GM18498 (cell line): ENCODE measurements at regions not wholly inside any gene's neighbourhood (a gene's known extent, or its start where the extent isn't known, plus 50 kb on each side); places are given as distances from the start of the nearest gene placed in this dataset.
A peak's percentile ranks its signal among the peaks of the same experiment; 100 is the strongest.
"Not testable (repeated sequence)": the region's sequence is repeated elsewhere in the genome, so short reads cannot be mapped to it uniquely, and the experiment has no call there.

Experiments used
- ATAC-seq: cut with Tn5 transposase; IDR thresholded peaks from one replicate; pipeline ENCODE4 v1.9.1; 2021; ENCODE audit warnings: mild to moderate bottlenecking, moderate library complexity; ENCODE audit not compliant: unreplicated experiment

DNA sequence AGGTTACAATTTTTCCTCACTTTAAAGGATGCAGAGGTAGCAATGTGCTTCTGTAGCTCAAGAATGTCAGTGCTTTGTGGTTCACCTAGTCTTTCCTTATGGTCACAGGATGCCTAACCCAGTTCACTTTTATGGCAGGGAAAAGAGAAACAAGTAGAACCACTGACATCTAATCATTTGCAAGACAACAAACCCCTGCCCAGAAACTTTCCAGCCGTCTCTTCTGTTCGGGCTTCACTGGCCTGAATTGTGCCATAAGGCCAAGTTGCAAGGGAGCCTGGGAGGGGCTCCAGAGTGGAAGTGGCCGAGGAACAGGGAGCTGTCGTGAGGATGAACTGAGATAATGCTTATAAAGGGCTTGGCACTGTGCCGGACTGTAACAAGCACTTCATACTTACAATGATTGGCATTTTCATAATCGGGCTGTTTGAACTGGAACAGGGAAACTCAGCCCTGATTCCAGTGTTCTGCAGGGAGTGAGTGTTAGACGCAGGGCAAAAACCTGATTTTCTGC is 212.6 kb downstream of the BCAS1 start:
- no peak for ATAC-seq

DNA sequence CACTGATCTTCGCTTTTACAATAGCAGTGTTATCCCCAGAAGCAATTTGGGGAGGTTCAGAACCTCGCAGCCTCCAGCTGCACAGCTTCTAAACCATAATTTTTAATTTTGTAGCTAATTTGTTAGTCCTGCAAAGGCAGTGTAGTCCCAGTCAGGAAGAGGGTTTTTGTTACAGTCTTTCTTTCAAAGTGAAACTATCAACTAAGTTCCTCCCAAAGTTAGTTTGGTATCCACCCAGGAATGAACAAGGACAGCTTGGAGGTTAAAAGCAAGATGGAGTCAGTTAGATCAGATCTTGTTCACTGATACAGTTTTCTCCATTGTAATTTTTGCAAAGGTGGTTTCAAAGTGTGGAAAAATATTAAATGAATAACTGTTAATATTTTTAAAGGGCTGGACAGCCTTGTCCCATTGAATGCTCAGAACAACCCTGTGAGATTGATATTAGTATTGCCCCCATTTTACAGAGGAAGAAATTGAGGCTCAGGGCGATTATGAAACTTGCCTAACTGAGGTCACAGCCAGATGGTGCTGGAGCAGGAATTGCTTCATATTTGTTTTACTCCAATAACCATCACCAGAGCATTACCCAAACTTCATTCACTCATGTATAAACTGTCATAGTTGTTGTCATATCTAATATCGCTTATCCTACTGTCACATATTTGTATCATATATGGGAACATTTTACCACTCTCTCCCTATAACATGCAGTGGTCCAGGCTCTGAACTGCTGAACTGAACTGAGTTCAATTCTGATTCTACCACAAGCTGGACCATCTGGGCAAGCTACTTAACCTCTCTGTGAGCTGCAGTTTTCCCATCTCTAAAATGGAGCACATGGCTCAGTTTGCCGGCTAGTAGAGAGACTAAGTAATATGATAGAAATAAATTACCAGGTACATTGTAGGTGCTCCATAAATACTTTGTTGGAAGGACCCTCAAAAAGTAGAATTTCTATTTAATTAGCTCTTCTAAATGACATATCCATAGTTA is 213.8 kb downstream of the BCAS1 start:
- ATAC-seq: no peak

DNA sequence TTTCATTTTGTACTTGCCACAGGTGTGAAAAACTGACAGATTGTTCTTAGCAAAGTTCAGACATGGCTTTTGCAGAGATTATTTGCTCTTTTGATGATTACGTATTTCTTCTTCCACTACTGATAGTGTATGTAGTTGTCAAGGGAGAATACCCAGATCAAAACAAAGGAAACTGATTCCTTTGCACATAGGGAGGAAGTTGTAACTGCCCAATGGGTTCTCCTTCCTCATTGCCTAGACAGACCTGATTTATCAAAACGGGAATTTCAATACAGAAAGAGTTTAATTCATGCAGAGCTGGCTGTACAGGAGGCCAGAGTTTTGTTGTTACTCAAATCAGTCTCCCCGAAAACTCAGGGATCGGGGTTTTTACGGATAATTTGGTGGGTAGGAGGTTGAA is 214.7 kb downstream of the BCAS1 start:
- no peak for ATAC-seq

DNA sequence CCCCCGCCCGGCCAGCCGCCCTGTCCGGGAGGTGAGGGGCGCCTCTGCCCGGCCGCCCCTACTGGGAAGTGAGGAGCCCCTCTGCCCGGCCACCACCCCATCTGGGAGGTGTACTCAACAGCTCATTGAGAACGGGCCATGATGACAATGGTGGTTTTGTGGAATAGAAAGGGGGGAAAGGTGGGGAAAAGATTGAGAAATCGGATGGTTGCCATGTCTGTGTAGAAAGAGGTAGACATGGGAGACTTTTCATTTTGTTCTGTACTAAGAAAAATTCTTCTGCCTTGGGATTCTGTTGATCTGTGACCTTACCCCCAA is 215.8 kb downstream of the BCAS1 start:
- ATAC-seq: not testable (repeated sequence)

DNA sequence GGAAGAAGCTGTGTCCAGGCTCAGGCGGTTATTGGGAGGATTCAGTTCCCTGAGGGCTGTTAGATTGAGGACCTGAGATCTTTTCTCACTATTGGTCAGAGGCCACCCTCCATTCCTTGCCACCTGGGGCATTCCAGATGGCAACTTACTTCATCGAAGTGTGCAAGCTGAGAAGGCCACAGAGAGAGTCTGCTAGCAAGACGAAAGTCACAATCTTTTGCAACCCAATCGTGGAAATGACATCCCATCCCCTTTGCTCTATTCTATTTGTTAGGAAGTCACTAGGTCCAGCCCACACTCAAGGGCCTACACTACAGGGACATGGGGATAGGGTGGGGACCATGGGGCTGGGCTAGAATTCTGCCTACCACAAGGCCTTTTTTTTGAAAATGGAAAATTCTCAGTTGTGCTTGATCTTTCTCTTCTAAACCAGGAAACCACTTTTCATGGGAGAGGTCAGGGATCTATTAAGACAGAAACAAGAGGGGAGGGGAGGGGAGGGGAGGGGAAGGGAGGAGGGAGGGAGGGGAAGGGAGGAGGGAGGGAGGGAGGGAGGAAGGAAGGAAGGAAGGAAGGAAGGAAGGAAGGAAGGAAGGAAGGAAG is 217.2 kb downstream of the BCAS1 start:
- ATAC-seq: no peak

DNA sequence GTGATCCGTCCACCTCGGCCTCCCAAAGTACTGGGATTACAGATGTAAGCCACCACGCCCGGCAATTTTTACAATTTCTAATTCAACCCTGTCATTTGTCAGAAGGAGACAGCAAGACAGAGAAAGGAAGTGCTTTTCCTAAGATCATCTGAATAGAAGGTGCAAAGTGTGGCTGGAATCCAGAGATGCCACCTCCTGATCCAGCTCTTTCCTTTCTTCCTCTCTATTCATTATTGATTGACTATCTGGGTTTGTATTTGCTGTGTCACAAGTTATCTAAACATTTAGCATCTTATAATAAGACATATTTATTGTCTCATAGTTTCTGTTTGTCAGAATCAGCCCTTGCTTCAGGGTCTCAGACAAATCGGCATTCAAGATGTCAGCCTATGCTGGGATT is 217.7 kb downstream of the BCAS1 start:
- ATAC-seq: no peak

DNA sequence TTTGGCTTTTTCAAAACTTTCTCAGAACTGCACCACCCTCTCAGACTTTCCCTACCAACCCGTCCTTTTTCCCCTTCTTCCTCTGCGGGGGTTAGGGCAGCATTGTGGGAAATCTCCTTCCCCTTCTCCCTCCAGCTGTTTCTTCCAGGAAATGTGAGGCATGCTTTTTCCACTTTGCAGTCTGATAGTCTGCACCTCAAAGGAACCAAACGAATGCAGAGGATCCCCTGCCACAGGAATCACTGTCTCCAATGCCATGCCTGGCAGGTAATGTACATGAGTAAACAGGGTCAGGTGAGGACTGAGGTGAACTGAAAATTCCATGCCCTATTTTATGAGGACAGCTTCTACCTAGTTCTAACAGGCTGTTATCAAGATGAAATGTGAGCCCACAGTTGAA is 218.4 kb downstream of the BCAS1 start:
- no peak for ATAC-seq

DNA sequence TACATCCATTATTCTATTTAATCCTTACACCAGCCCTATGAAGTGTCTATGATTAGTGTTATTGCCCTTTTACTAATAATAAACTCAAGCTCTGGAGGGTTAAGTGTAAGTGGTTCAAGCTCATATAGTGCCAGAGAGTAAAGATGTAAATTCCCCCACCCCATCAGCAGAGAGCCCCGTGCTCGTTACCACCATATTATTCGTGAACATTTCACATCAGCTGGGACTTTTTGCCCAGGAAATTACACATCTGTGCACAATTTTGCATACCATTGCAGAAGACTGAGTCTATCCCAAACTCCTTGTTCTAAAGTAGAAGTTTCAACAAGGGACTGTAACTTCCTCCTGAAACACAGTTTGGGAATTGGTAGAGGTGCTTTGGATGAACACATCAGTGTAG is 220.1 kb downstream of the BCAS1 start:
- no peak for ATAC-seq

DNA sequence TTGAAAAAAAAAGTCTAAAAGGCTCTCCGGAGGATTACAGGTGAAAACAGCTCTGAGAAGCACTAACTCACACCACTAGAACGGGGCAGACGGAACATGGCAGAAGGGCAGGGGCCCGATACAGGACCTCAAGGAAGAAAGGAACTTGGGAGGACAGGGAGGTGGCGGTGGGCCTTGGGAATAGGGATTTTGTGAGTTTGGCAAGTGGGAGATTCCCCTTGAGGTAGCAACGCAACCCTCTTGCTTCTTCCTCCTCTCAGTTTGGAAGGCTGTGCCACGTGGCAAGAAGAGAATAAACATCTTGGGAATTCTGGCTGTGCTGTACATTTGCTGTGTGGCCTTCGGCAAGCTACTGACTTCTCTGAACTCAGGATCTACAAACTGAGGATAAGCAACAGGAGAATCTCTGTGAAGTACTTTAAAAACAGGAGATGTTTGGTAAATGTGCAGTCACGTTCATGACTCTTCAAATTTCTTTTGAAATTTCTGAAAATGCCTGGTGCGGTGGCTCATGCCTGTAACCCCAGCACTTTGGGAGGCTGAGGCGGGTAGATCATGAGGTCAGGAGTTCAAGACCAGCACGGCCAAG is 220.8 kb downstream of the BCAS1 start:
- no peak for ATAC-seq

DNA sequence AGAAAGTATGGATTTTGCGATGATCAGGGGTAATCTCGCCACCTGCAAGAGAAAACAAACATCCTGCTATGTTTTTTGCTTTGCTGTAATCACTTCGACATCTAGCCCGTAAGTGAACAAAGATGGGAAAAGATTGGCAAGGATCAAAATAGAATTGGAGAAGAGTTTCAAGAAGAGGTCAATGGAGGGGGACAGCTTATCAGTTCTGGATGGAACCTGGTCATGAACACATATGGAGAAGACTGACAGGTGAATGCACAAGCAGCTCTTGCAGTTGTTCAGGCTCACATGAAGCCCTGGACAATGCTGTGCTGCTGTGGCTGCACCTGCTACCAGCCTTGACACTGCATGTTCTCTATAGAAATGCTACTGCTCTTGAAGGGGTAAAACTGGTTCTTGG is 222.1 kb downstream of the BCAS1 start:
- ATAC-seq: no peak

DNA sequence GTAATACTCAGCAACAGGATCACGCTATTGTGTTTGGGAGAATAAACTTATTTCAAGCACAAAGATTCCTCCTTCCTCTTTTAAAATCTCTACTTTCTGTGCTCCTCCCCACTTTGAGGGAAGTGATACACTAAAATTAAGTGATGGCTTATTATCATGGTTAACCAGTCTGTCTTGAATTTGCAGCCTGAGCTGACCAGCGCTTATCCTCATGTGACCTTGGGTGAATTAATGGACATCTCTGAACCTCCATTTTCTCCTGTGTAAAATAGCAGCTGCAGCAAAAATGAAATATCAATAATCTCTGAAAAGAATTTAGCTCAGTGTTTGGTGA is 222.6 kb downstream of the BCAS1 start:
- ATAC-seq: no peak

DNA sequence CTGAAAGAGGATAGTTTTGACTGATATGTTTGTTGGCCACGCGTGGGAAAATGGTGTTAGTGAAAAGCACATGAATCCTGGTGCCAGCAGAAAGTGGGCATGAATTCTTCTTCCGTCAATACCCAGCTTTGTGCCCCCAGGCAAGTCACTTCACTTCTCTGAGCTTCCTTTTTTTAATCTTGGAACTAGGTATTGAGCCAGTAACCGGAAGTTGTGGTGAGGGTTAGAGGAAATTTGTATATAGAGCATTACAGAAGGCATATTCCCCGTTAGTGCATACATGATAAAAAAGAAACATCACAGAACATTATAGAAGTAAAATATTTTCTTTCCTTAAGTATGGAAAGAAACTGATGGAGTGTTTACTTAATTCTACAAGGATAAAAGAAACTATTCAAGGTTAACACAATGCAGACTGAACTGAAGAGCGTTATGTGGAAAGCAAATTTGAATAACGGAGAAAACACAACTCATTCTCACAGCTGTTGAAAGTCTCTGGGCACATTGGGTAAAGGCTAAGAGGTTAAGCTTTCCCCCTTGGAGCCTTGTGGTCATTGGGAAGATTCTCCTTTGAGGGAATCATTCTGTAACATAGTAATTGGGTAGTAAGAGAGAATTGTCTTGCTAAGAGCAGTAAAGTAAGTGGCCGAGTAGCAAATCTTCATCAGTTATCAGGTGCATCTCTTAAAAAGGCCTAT is 223.1 kb downstream of the BCAS1 start:
- ATAC-seq: no peak

DNA sequence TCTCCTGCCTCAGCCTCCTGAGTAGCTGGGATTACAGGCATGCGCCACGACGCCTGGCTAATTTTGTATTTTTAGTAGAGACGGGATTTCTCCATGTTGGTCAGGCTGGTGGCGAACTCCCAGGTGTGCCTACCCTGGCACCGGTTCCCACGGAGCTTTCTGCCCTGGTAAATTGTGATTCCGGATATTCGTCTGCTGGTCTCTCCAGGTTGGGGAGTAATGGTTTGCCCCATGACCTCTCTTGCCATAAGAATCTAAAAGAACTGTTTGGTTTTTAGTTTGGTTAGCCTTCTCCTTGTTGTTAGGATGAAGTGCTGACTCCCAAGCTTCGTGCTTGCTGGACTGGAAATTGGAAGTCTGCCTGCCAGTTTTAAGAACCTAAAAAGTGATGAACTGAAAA is 223.8 kb downstream of the BCAS1 start:
- no peak for ATAC-seq

DNA sequence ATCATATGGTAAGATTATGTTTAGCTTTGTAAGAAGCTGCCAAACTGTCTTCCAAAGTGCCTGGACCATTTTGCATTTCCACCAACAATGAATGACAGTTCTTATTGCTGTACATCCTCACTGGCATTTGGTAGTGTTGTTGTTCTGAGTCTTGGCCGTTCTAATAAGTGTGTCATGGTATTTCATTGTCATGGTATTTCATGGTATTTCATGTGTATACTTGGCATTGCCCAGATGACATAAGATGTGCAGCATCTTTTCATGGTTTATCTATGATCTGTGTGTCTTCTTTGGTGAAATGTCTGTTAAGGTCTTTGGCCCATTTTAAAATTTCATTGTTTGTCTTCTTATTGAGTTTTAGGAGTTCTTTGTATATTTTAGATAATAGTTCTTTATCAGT is 224.4 kb downstream of the BCAS1 start:
- ATAC-seq: no peak

DNA sequence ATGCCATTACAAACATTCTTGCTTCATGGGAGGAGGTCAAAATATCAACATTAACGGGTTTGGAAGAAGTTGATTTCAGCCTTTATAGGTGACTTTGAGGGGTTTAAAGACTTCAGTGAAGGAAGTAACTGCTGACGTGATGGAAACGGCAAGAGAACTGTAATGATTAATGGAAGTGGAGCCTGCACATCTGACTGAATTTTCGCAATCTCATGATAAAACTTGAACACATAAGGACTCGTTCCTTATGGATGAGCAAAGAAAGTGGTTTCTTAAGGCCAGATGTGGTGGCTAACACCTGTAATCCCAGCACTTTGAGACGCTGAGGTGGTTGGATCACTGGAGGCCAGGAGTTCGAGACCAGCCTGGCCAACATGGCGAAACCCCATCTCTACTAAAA is 226.1 kb downstream of the BCAS1 start:
- no peak for ATAC-seq

DNA sequence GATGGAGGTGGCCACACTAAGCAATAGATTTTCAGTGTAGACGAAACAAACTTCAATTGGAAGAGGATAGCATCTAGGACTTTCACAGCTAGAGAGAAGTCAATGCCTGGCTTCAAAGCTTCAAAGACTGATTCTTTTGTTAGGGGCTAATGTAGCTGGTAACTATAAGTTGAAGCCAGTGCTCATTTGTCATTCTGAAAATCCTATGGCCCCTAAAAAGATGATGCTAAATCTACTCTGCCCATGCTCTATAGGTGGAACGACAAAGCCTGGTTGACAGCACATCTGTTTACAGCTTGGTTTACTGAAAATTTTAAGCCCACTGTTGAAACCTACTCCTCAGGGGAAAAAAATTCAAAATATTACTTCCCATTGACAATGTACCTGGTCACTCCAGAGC is 226.7 kb downstream of the BCAS1 start:
- ATAC-seq: no peak

DNA sequence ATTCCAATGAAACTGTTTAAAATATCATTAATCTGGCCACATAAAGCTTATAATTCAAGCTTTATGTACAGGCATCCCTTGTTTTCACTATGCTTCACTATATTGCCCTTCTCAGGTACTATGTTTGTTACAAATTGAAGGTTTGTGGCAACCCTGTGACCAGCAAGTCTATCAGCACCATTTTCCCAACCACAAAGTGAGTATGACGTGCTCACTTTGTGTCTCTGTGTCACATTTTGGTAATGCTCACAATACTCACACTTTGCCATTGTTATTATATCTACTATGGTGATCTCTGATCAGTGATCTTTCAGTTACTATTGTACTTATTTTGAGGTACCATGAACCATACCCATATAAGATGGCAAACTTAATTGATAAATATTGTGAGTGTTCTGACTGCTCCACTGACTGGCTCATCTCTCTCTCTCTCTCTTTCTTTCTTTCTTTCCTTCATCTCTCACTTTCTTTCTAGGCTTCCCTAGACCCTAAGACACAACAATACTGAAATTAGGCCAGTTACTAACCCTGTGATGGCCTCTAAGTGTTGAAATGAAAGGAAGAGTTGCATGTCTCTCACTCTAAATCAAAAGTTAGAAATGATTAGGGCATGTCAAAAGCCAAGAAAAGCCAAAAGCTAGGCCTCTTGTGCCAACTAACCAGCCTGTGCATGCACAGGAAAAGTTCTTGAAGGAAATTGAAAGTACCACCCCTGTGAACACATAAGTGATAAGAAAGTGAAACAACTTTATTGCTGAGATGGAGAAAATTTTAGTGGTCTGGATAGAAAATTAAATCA is 227.9 kb downstream of the BCAS1 start:
- ATAC-seq: no peak

DNA sequence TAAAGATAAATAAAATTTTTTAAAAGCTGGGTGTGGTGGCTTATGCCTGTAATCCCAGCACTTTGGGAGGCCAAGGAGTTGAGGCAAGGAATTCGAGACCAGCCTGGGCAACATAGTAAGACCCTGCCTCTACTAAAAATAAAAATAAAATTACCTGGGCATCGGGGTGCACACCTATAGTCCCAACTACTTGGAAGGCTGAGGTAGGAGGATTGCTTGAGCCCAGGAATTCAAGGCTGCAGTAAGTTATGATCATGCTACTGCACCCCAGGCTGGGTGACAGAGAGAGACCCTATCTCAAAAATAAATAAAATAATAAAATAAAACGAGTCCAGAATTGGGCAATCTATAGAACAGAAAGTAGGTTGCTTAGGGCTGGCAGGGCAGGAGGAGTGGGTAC is 228.7 kb downstream of the BCAS1 start:
- ATAC-seq: no peak

DNA sequence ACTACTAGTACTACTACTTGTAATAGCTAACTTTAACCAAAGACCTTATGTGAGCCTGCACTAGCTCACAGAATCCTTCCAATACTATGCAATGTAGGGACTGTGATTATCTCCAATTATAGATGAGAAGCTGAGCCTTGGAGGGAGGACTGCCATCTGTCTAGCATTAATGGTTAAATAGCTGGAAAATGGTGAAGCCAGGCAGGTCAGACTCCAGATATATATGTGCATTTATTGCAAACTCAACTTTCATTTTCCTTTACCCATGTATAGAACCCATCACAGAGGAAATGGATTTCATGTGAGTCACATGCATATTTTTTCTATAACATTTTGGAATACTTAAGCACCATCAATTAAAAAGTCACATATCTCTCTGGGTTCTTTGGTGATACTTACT is 229.9 kb downstream of the BCAS1 start:
- ATAC-seq: no peak

DNA sequence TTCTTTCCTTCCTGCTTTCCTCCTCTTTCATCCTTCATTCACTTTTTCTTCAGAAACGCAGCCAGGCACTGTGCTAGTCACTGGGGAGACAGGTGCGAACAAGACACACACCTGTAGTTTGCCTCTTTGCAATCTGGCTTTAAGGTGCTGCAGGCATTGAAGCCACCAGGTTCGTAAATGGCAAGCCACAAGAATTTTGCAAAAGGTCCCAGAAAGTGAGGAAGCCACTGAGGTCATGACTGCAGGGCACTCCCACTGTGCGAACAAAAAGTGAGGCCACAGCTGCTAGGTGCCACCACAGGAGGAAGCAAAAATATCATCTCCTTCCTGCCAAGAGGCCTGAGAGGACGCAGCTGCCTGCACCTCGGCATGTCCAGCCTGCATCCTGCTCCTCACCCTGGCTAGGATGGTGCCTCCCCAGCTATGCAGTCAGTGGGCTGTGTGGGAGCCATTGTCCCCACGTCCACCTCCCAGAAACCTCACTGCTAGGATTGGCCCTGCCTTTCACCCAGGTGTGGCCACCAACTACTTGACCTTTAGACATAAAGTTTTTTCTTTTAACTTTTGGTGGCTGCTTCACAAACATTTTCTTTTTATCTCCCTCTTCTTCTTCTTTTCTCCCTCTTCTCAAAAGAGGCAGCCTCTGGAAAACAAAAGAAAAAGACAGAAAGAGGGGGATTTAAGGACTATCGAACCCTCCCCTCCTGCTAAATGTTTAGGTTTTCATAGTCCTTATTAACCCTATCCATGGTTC is 230.8 kb downstream of the BCAS1 start:
- ATAC-seq: peak; percentile 72
